GM20000 (cell line): ENCODE measurements at regions not wholly inside any gene's neighbourhood (a gene's known extent, or its start where the extent isn't known, plus 50 kb on each side); places are given as distances from the start of the nearest gene placed in this dataset.
"Not testable (repeated sequence)": the region's sequence is repeated elsewhere in the genome, so short reads cannot be mapped to it uniquely, and the experiment has no call there.

ENCODE experiments used
- DNase-seq: peaks from one replicate; pipeline ENCODE4 v3.0.0; 2012; ENCODE audit warnings: low spot score
- TF ChIP-seq, protein P1 (sequence below): IDR thresholded peaks from 2 replicates; pipeline ENCODE4 v1.5.1; 2012; ENCODE audit warnings: mild to moderate bottlenecking, control low read depth; ENCODE audit errors: extremely low read depth, missing control alignments

DNA sequence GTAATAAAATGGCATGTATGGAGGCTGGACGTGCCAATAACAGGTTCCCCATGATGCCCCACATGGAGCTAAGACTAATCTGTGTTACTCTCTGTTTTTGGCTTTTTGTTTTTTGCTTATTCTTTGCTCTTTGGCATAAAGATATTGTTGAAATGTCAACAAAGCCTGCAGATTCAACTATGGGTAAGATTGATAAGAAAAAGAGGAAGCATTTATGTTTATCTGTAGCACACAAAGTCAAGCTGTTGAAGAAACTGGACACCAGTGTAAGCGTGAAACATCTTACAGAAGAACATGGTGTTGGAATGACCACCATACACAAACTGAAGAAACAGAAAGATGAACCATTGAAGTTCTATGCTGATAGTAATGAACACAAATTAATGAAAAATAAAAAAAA is 402.7 kb downstream of the LTN1 start:
- TF ChIP-seq, protein P1, sequence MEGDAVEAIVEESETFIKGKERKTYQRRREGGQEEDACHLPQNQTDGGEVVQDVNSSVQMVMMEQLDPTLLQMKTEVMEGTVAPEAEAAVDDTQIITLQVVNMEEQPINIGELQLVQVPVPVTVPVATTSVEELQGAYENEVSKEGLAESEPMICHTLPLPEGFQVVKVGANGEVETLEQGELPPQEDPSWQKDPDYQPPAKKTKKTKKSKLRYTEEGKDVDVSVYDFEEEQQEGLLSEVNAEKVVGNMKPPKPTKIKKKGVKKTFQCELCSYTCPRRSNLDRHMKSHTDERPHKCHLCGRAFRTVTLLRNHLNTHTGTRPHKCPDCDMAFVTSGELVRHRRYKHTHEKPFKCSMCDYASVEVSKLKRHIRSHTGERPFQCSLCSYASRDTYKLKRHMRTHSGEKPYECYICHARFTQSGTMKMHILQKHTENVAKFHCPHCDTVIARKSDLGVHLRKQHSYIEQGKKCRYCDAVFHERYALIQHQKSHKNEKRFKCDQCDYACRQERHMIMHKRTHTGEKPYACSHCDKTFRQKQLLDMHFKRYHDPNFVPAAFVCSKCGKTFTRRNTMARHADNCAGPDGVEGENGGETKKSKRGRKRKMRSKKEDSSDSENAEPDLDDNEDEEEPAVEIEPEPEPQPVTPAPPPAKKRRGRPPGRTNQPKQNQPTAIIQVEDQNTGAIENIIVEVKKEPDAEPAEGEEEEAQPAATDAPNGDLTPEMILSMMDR = no peak
- DNase-seq = no peak

DNA sequence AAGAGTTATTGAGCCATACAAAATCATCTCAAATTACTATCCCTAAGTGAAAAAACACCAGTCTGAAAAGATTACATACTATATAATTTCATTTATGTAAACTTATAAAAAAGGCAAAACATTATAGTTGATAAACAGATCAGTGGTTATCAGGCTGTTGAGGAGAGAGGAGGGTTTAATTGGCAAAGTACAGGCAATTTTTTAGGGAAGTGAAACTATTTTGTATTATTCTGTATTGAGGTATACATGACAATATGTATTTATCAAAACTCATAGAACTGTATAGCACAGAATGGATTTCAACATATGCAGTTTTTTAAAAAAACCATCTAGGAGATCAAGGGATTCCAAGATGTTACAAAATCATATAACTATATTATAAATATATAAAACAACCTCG is 403.7 kb downstream of the LTN1 start:
- TF ChIP-seq, protein P1 = no peak
- DNase-seq = no peak

DNA sequence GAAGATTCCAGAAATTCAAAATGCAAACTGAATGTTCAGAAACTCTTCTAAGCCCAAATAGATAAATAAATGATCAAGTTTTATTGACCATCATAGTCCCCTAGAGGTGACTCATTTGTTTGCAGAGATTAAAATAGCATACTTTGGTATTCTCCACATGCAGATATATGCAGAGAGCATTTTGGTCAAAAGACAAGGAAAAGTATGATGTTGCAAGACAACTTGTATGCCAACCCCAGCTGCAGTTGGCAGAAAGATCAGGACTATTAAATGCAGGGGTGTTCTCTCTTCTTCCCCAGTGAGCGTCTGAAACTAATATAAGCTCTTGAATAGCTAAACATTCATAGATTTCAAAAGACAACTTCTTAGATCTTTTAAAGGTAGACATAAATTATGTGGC is 404.9 kb downstream of the LTN1 start:
- TF ChIP-seq, protein P1 = no peak

DNA sequence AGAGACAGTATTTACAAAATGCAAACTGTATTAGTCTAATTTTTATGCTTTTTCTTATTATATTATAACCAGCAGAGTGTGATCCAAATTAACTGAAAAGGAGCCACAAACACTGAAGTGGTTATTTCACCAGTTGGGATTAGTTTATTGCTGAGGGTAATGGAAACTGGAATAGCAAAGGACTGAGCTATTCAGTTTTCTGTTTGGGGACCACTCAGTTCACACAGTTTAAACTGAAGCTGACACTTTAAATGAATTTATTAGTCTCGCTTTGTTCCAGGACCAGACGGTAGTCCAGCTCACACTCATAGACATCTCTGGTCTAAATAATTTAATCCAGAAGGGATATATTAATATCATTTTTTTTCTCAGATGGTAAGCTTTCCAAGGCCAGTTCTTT is 410.7 kb downstream of the LTN1 start:
- TF ChIP-seq, protein P1 = no peak
- no peak for DNase-seq

More for the DNA sequence above, 404.9 kb downstream of the LTN1 start:
- DNase-seq = no peak

DNA sequence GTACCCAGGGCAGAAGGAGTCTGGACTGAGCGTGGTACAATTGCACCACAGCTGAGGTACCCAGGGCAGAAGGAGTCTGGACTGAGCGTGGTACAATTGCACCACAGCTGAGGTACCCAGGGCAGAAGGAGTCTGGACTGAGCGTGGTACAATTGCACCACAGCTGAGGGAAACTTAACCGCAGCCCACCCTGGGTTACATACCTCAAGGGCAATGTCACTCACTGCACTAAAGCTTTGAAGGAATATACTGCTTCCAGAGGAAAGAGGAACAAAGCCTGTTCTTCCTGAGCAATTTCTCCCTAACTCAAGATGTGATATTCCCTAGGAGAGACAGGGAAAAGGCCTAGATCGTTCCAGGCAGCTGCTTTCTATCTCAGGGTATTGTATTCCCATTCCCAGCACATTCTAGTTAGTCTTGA is 411.4 kb downstream of the LTN1 start:
- DNase-seq = not testable (repeated sequence)

DNA sequence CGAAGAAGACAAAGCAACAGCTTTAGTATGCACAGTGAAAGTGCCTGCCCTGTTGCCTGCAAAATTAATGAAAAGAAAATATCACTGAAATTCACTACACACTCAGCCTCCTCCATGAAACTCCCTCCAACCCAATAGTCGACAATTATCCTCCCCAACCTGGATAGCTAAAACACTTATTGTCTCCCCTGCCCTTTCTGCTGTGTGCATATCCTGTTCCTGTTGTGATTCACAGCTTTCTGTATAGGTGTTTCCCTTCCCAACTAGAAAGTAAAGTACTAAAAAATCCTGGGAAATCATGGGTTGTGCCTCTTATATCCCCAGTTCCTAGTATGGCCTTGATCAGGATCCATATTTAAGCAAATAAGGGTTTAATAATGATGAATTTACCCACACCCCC is 412.1 kb downstream of the LTN1 start:
- no peak for DNase-seq
- TF ChIP-seq, protein P1 = no peak

DNA sequence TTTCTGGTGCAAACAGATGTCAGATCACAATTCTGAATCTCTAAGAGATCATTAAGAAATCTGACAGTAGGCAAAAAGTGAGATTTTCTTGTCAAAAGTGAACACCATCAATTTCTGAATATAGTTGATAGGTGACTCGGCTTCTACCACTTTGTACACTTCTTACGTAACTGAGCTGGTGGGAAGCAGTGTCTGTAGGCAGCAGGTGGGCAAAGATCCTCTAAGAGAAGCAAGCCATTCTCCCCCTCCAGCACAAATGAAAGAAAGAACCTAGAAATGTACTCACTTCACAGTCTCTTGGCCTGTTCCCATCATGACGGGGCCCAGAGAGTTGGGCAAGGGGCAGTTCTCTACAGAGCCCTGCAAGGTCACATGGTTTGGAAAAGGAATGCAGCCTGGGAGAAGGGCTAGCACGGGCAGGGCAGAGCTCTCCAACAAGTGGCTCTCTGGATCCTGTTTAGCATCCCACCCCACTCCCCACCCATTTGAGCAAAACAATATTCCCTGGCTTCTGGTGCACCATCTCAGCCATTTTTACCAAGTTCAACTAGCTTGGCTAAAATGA is 412.6 kb downstream of the LTN1 start:
- TF ChIP-seq, protein P1 = no peak
- DNase-seq = no peak

DNA sequence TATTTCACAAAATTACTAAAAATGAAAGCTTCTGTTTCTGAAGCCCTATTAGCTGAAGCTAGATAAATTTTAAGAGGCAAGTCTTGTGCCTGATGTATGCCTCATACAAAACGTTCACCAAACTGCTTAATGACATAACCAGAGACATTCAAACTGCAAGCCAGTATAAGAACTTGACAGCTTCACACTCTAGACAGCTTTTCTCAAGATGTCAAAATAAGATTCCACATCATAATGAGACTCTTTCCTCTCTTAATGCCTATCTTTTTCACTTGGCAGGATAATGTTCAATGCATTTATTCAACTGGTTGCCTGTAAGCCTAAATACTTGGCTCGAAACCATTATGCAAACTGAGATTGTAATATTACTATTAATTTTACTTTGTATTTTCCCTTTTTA is 424.0 kb downstream of the LTN1 start:
- TF ChIP-seq, protein P1 = no peak
- no peak for DNase-seq

DNA sequence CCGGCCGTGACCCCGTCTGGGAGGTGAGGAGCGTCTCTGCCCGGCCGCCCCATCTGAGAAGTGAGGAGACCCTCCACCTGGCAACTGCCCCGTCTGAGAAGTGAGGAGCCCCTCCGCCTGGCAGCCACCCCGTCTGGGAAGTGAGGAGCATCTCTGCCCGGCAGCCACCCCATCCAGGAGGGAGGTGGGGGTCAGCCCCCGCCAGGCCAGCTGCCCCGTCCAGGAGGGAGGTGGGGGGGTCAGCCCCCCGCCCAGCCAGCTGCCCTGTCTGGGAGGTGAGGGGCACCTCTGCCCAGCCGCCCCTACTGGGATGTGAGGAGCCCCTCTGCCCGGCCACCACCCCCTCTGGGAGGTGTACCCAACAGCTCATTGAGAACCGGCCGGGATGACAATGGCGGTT is 428.7 kb downstream of the LTN1 start:
- not testable (repeated sequence) for DNase-seq
